AG09319 (cell line): ENCODE measurements at regions not wholly inside any gene's neighbourhood (a gene's known extent, or its start where the extent isn't known, plus 50 kb on each side); places are given as distances from the start of the nearest gene placed in this dataset.
A peak's percentile ranks its signal among the peaks of the same experiment; 100 is the strongest.

Experiments used
- DNase-seq: peaks from one replicate; pipeline ENCODE4 v3.0.0-alpha.2; 2010; ENCODE audit warnings: low read depth; ENCODE audit errors: extremely low read depth
- TF ChIP-seq, protein P1 (sequence below): IDR thresholded peaks from 2 replicates; pipeline ENCODE4 v1.5.1; 2011; ENCODE audit warnings: low read depth, mild to moderate bottlenecking, inconsistent platforms, low read length, moderate library complexity

DNA sequence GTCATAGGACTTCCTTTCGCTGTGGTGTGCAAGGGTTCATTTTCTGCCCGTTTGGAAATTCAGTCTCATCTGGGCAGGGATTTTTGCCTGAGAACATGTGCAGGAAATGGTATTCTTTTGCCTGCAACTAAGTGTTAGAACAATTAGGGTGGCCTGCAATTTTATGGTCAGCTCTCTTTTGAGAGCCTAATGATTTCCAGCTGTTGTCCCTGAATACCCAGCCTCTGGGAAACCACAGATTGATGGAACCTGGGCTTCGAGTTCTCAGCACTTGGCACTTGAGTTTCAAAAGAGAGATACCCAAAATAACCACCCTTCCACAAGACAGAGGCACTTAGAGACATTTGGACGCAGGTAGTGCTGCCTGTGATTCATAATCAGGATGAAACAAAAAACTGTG lies 217.2 kb upstream of the FOXA2 start:
- TF ChIP-seq, protein P1, sequence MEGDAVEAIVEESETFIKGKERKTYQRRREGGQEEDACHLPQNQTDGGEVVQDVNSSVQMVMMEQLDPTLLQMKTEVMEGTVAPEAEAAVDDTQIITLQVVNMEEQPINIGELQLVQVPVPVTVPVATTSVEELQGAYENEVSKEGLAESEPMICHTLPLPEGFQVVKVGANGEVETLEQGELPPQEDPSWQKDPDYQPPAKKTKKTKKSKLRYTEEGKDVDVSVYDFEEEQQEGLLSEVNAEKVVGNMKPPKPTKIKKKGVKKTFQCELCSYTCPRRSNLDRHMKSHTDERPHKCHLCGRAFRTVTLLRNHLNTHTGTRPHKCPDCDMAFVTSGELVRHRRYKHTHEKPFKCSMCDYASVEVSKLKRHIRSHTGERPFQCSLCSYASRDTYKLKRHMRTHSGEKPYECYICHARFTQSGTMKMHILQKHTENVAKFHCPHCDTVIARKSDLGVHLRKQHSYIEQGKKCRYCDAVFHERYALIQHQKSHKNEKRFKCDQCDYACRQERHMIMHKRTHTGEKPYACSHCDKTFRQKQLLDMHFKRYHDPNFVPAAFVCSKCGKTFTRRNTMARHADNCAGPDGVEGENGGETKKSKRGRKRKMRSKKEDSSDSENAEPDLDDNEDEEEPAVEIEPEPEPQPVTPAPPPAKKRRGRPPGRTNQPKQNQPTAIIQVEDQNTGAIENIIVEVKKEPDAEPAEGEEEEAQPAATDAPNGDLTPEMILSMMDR, result no peak
- DNase-seq, result no peak

DNA sequence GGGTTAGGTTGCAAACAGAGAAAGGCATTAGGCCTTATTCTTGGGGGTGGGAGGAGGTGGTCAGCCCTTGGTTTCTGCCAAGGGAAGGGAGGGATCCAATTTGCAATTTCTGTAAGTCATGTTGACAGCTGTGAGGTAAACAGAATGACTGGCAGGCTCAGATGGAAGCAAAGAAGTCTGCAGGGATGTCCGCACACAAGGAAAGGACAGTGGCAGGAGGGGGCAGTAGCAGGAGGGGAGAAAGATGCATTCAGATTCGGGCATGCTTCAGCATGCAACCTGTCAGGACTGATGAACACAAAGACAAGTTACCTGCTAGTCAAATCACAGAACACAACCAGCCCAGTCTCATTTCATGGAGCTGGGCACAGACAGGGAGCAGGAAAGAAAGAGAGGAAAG lies 217.9 kb upstream of the FOXA2 start:
- TF ChIP-seq, protein P1, result no peak
- DNase-seq, result no peak

DNA sequence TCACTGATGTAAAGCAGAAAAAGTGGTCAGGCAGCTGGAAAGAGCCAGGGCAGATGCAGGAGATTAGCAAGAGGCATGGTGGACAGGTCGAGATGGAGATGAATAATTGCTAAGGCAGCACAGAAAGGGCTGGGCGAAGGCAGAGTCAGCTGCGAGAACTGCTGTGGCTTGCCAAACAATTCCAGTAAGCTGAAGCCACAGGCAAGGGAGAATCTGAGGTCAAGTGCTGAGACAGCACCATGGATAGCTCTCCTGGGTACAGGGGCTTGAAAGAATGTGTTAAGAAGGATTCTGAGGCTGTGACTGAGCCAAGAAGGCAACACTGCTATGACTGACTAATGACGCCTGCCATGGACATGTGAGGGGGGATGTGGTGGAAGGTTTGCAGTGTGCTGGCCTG lies 220.8 kb upstream of the FOXA2 start:
- peak; percentile 28 for DNase-seq
- TF ChIP-seq, protein P1, result no peak

DNA sequence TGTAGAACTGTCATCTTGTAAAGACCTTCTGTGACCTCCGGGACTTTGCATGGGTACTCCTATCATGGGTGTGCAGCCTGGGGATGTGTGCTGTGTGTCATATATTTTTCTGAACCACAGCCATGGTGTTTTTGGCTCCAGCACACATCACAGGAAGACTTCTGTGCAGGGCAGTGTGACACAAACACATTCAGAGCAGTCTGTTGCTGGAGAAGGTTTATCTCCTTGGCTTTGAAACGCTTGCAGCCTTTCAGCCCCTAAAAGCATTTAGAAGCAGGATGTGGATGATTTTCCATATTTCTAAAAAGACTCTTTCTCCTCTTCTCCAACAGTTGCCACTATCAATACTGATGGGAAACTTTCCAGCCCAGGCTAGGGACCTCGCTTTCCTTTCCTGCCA lies 221.6 kb upstream of the FOXA2 start:
- DNase-seq, result no peak
- TF ChIP-seq, protein P1, result no peak

DNA sequence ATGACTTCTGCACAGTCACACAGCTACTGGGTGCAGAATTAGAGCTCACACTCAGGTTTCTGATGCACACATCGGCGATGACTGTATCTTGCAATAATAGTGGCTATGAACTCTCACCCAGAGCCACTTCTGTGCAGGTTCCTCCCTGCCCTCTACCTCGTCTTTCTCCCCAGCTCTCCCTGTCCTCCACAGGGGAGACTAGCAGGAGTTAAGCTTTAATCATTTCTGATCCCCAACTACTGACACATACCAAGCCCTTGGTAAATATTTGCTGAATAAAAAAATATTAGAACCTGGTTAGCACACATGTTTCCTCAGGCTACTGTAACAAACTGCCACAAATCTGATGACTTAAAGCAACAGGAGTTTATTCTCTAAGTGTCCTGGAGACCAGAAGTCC lies 222.7 kb upstream of the FOXA2 start:
- TF ChIP-seq, protein P1, result no peak
- no peak for DNase-seq

DNA sequence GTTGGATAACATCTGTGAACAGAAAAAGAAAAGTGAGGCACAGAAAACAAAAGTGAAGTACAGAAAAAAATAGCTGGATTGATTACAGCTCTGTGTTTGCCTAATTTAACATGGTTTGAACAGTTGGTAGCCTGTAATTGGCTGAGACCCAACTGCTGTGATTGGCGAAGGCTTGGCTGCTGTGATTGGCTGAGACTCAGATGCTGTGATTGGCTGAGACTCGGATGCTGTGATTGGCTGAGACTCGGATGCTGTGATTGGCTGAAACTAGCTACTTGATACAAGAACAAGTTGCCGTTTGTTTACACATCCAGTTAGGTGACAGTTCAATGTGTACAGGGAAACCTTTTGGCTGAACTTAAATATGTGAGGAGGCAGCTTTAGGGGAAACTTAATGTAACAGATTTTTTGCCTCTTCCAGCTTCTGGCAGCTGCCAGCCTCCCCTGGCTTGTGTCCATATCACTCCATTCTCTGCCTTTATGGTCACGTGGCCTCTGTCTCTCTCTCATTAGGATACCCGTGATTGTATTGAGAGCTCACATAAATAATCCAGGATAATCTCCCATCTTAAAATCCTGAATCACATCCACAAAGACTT lies 223.4 kb upstream of the FOXA2 start:
- no peak for DNase-seq

DNA sequence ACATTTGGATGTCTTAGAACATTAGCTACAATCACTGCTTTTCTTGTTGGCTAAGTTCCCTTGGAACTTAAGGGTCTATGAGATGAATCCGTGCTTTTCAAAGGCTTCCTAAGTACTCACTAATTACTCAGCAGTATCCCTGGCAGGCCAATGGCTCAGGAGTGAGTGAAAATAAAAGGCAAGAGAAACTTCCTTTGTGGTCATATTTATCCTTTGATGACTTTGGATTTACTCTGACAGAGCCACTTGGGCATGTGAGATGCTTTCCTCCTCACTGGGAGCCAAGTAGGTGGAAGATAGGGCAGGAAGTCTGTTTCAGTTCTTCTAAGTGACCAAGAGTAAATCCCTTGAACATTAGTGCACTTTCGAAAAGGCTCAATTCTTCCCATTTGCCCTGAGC lies 224.3 kb upstream of the FOXA2 start:
- DNase-seq, result no peak
- TF ChIP-seq, protein P1, result no peak

More for the DNA sequence above, 223.4 kb upstream of the FOXA2 start:
- TF ChIP-seq, protein P1, result no peak
